HepG2 (cell line): ENCODE measurements at regions not wholly inside any gene's neighbourhood (a gene's known extent, or its start where the extent isn't known, plus 50 kb on each side); places are given as distances from the start of the nearest gene placed in this dataset.

Experiments used
- ATAC-seq: fragments of 200-7000 bp; cut with Tn5 transposase; 3 replicates; pipeline ENCODE4 v1.9.1; 2020; ENCODE audit warnings: mild to moderate bottlenecking, moderate library complexity
- BruUV-seq: library from RNA; stranded (reverse); fragments of 400-500 nt; replicated peaks from 2 replicates; lab custom pipeline; 2021; lab: Mats Ljungman, UMichigan
- CTCF ChIA-PET: fragments of 300-600 bp; formaldehyde crosslinking; extraction: SDS; loops from one replicate; lab custom pipeline; 2021; ENCODE audit warnings: low total read pairs, inconsistent platforms, low intra/inter-chr PET ratio; lab: Yijun Ruan, JAX
- POLR2A ChIA-PET: fragments of 350-600 bp; sonication (Branson Sonifier 250); formaldehyde crosslinking; loops from one replicate; lab custom pipeline; 2020; ENCODE audit warnings: antibody characterized with exemption, inconsistent platforms; lab: Yijun Ruan, JAX
- DNase-seq: peaks from one replicate; pipeline ENCODE4 v3.0.0-alpha.2; 2015; ENCODE audit warnings: low spot score
- FAIRE-seq: peaks from 3 replicates; lab custom pipeline; 2011; peaks lifted over from hg19 to GRCh38; lab: Jason Lieb, UNC
- H2AFZ ChIP-seq: one replicate; pipeline ENCODE4 v1.6.1; 2011; ENCODE audit warnings: low read length, inconsistent platforms
- H3K27ac ChIP-seq: fragments of 300-600 bp; 3 replicates; pipeline ENCODE4 v1.8.0; 2011; ENCODE audit warnings: mixed run types, mild to moderate bottlenecking, mixed read lengths, low read length, inconsistent platforms; ENCODE audit not compliant: insufficient read depth; ENCODE audit errors: extremely low read length
- H3K27me3 ChIP-seq, 2 experiments: fragments of 200-600 bp in 1 of 2; 2 replicates in 1 of 2; 3 replicates in 1 of 2; pipeline versions ENCODE4 v1.6.0 to v1.8.0; 2011; ENCODE audit warnings: low read length in 2 of 2, mild to moderate bottlenecking in 2 of 2, moderate library complexity in 2 of 2, inconsistent platforms in 1 of 2; ENCODE audit not compliant: insufficient read depth in 2 of 2, control insufficient read depth in 1 of 2
- H3K36me3 ChIP-seq, 2 experiments: fragments of 200-600 bp in 1 of 2; replicated peaks in 1 of 2; 2 replicates in 1 of 2; 3 replicates in 1 of 2; pipeline versions ENCODE4 v1.5.1 to v1.8.0; 2011; ENCODE audit warnings: low read length in 2 of 2, inconsistent platforms in 1 of 2; ENCODE audit not compliant: insufficient read depth in 2 of 2, control insufficient read depth in 1 of 2
- H3K4me1 ChIP-seq: 2 replicates; pipeline ENCODE4 v1.5.1; 2012; ENCODE audit warnings: low read length, inconsistent platforms; ENCODE audit not compliant: insufficient read depth
- H3K4me2 ChIP-seq: 2 replicates; pipeline ENCODE4 v1.6.0; 2011; ENCODE audit warnings: low read depth, low read length, inconsistent platforms
- H3K4me3 ChIP-seq, 3 experiments: fragments of 200-600 bp in 1 of 3; sonication (generic), shearing (Covaris generic) in 1 of 3; replicated peaks in 1 of 3; 2 replicates each; pipeline ENCODE4 v1.5.1; 2011 to 2016; ENCODE audit warnings: low read length in 3 of 3, inconsistent platforms in 2 of 3, low read depth in 2 of 3, mild to moderate bottlenecking in 2 of 3, control low read depth in 1 of 3, mixed read lengths in 1 of 3; ENCODE audit not compliant: insufficient read depth in 1 of 3
- H3K79me2 ChIP-seq: one replicate; pipeline ENCODE4 v1.6.1; 2011; ENCODE audit warnings: low read length, inconsistent platforms; ENCODE audit not compliant: insufficient read depth
- H3K9ac ChIP-seq: 2 replicates; pipeline ENCODE4 v1.6.0; 2011; ENCODE audit warnings: mild to moderate bottlenecking, low read depth, low read length, inconsistent platforms; ENCODE audit not compliant: insufficient read depth
- H3K9me3 ChIP-seq: 2 replicates; pipeline ENCODE4 v1.5.1; 2012; ENCODE audit warnings: mild to moderate bottlenecking, low read length
- H4K20me1 ChIP-seq: 2 replicates; pipeline ENCODE4 v1.6.0; 2011; ENCODE audit warnings: inconsistent platforms, mild to moderate bottlenecking, low read length, moderate library complexity; ENCODE audit not compliant: insufficient read depth
- ATF2 ChIP-seq: sonication (generic); formaldehyde crosslinking; IDR thresholded peaks from 2 replicates; pipeline ENCODE4 v1.4.0; 2020; ENCODE audit warnings: missing genetic modification reagents
- YEATS4 ChIP-seq: sonication (generic); formaldehyde crosslinking; IDR thresholded peaks from 2 replicates; pipeline ENCODE4 v1.4.0; 2020; ENCODE audit warnings: missing genetic modification reagents, borderline replicate concordance
- ZBTB40 ChIP-seq, 2 experiments: fragments of 450-650 bp in 1 of 2; sonication (generic) in 1 of 2; formaldehyde crosslinking in 1 of 2; IDR thresholded peaks; 2 replicates each; pipeline versions ENCODE4 v1.6.1 to v1.8.0; 2016 to 2022; ENCODE audit warnings: antibody characterized with exemption in 1 of 2, mild to moderate bottlenecking in 1 of 2, missing genetic modification reagents in 1 of 2
- ZNF484 ChIP-seq: sonication (generic); formaldehyde crosslinking; IDR thresholded peaks from 2 replicates; pipeline ENCODE4 v1.5.1; 2020; ENCODE audit warnings: mild to moderate bottlenecking, low read depth, missing genetic modification reagents, borderline replicate concordance
- ZNF678 ChIP-seq: sonication (generic); formaldehyde crosslinking; IDR thresholded peaks from 2 replicates; pipeline ENCODE4 v1.4.0; 2020; ENCODE audit warnings: mild to moderate bottlenecking, missing genetic modification reagents
- WGBS: methylation state at CpG from one replicate; pipeline ENCODE4 v1.1.6; 2017; ENCODE audit warnings: low lambda C conversion rate; 5-methylcytosine and 5-hydroxymethylcytosine counted together
- in situ Hi-C: cut with HindIII; loops from 2 replicates; pipeline ENCODE4 v1.10.0; 2017; ENCODE audit warnings: low pct_unique_long_range_greater_than_20kb; ENCODE audit not compliant: extremely low pct_ligation_motif_present
- intact Hi-C: fragments of 100-400 bp; cut with micrococcal nuclease; formaldehyde crosslinking; loops from one replicate; pipeline ENCODE4 v1.10.0; 2022; ENCODE audit not compliant: unreplicated experiment
- TF ChIP-seq, protein P1 (sequence below): sonication (generic); formaldehyde crosslinking; IDR thresholded peaks from 2 replicates; pipeline ENCODE4 v1.4.0; 2020; ENCODE audit warnings: missing genetic modification reagents, borderline replicate concordance

DNA sequence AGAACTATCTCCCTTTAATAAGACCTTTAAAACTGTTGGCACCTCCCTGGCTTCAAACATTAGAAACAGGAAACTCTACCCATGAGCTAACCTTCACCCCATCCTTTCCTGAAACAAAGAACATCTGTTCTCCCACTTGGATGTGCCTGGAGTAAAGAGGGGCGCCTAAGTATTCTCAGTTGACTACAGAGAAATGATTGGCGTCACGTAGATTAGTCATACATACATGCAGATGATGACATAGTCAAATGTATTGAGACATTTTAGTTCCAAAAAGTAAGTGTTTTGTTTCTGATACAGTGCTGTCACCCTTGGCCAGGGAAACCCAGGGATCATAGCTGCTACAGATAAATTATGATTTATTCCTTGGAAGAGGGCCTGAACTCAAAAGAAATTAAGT lies 260.0 kb upstream of the PLEKHG7 start:
- POLR2A ChIA-PET, result no interaction called here
- Histone ChIP-seq H2AFZ (no peak overlapping the region), H3K4me3 (no peak overlapping the region)
- WGBS, result 11% methylated on average over 3 of the region's 3 CpGs
- TF ChIP-seq ZNF484 (CRISPR knock-in tag), result no peak
- TF ChIP-seq, protein P1, sequence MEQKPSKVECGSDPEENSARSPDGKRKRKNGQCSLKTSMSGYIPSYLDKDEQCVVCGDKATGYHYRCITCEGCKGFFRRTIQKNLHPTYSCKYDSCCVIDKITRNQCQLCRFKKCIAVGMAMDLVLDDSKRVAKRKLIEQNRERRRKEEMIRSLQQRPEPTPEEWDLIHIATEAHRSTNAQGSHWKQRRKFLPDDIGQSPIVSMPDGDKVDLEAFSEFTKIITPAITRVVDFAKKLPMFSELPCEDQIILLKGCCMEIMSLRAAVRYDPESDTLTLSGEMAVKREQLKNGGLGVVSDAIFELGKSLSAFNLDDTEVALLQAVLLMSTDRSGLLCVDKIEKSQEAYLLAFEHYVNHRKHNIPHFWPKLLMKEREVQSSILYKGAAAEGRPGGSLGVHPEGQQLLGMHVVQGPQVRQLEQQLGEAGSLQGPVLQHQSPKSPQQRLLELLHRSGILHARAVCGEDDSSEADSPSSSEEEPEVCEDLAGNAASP (CRISPR knock-in tag), result no peak
- TF ChIP-seq, all 625 proteins: peak for 0
- CTCF ChIA-PET, result no interaction called here
- FAIRE-seq (no peak), ATAC-seq (no peak), DNase-seq (no peak)
- no peaks in the 10 kb centered on the region for H3K79me2 ChIP-seq
- no peaks in the 10 kb centered on the region for H3K36me3 ChIP-seq
- no peak overlapping the region for H3K4me2 ChIP-seq
- no peak overlapping the region for H3K27ac ChIP-seq
- H3K9me3 ChIP-seq, result no peaks in the 10 kb centered on the region
- intact Hi-C loops (no loop called here), in situ Hi-C loops (no loop called here)
- no peaks in the 10 kb centered on the region for H3K4me1 ChIP-seq
- H4K20me1 ChIP-seq, result no peaks in the 10 kb centered on the region
- H3K9ac ChIP-seq, result no peak overlapping the region
- no peaks in the 10 kb centered on the region for H3K27me3 ChIP-seq
- no TSS peak for BruUV-seq

- H3K4me3 ChIP-seq, result no peak overlapping the region
- H3K4me1 ChIP-seq, result no peaks in the 10 kb centered on the region
- POLR2A ChIA-PET, result no interaction called here
- no peak overlapping the region for H3K9ac ChIP-seq
- intact Hi-C loops, result no loop called here
- no peak for DNase-seq
- CTCF ChIA-PET, result no interaction called here
- in situ Hi-C loops, result no loop called here
- no peak overlapping the region for H2AFZ ChIP-seq
- BruUV-seq, result no TSS peak
- H4K20me1 ChIP-seq, result no peaks in the 10 kb centered on the region
- no peaks in the 10 kb centered on the region for H3K9me3 ChIP-seq
- no peaks in the 10 kb centered on the region for H3K27me3 ChIP-seq
- no peak for ATAC-seq
- no peak overlapping the region for H3K27ac ChIP-seq
- FAIRE-seq, result no peak
- no peaks in the 10 kb centered on the region for H3K36me3 ChIP-seq
- WGBS, result 25% methylated on average over 4 of the region's 4 CpGs
- no peak overlapping the region for H3K4me2 ChIP-seq
- no peaks in the 10 kb centered on the region for H3K79me2 ChIP-seq
- TF ChIP-seq ZNF678 (CRISPR knock-in tag), result no peak
- no peak for TF ChIP-seq ZBTB40 (IDR thresholded peaks at IDR 0.05)
- no peak for TF ChIP-seq ZBTB40 (CRISPR knock-in tag; IDR thresholded peaks at IDR 0.05)
- TF ChIP-seq YEATS4 (CRISPR knock-in tag), result no peak
- no peak for TF ChIP-seq ATF2 (CRISPR knock-in tag)
Observed at GRCh38 chr12:92440072-92440471, 262.7 kb upstream of the PLEKHG7 start.
